C4-2B (cell line): ENCODE measurements at regions not wholly inside any gene's neighbourhood (a gene's known extent, or its start where the extent isn't known, plus 50 kb on each side); places are given as distances from the start of the nearest gene placed in this dataset.

Experiments used
- H3K27ac ChIP-seq: fragments of 450-650 bp; 2 replicates; pipeline ENCODE4 v1.5.1; 2017
- ZFX ChIP-seq: fragments of 450-650 bp; IDR thresholded peaks from 2 replicates; pipeline ENCODE4 v1.6.1; 2017
- TF ChIP-seq, protein P1 (sequence below): fragments of 450-650 bp; conservative IDR thresholded peaks from 2 replicates; pipeline ENCODE4 v1.5.1; 2017; ENCODE audit warnings: mild to moderate bottlenecking

DNA sequence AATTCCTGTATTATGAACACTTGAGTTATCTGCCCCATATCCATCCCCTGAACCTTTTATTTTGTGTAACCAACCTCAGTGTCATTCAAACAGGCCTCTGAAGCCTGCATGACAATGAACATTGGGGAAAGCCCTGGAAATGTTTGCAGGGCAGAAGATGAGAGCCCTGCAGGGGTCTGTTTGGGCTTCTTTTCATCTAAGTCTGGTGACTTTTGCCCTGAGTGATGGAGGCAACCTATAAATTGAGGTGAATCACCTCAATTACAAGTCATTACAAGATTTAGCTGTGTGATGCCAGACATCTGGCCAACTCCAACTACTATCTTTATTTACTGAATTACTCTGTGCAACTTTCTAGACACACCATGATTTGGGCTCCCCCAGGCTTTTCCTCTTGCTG lies 189.2 kb downstream of the MAF start:
- no peak for TF ChIP-seq ZFX
- TF ChIP-seq, protein P1, sequence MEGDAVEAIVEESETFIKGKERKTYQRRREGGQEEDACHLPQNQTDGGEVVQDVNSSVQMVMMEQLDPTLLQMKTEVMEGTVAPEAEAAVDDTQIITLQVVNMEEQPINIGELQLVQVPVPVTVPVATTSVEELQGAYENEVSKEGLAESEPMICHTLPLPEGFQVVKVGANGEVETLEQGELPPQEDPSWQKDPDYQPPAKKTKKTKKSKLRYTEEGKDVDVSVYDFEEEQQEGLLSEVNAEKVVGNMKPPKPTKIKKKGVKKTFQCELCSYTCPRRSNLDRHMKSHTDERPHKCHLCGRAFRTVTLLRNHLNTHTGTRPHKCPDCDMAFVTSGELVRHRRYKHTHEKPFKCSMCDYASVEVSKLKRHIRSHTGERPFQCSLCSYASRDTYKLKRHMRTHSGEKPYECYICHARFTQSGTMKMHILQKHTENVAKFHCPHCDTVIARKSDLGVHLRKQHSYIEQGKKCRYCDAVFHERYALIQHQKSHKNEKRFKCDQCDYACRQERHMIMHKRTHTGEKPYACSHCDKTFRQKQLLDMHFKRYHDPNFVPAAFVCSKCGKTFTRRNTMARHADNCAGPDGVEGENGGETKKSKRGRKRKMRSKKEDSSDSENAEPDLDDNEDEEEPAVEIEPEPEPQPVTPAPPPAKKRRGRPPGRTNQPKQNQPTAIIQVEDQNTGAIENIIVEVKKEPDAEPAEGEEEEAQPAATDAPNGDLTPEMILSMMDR, result no peak
- H3K27ac ChIP-seq, result no peak overlapping the region

DNA sequence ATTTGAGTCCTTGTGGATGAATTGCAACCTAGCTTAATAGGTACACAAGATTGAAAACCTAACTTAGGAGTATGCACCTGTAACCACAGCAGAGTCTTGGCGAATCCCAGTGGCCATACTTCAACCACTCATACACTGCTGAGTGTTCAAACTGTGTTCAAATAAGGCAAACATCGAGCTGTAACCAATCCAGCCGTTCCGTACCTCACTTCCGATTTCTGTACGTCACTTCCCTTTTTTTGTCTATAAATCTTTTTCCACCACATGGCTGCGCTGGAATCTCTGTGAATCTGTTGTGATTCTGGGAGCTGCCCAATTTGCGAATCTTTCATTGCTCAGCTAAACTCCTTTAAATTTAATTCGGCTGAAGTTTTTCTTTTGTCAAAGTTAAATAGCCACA lies 190.6 kb downstream of the MAF start:
- no peak overlapping the region for H3K27ac ChIP-seq
- TF ChIP-seq ZFX, result no peak
- TF ChIP-seq, protein P1, result no peak

DNA sequence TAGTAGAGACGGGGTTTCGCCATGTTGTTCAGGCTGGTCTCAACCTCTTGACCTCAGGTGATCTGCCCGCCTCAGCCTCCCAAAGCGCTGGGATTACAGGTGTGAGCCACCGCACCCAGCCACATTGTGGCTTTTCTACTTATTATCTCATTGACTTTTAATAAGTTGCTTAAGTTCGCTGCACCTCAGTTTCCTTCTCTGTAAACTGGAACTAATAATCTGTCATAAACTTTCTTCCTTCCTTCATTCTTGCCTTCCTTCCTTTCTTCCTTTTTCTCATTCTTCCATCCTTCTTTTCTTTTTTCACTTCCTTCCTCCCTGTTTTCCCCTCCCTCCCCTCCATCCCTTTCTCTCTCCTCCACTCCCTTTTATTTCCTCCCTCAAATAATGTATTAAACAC lies 192.2 kb downstream of the MAF start:
- no peak for TF ChIP-seq ZFX
- TF ChIP-seq, protein P1, result no peak
- H3K27ac ChIP-seq, result no peak overlapping the region

DNA sequence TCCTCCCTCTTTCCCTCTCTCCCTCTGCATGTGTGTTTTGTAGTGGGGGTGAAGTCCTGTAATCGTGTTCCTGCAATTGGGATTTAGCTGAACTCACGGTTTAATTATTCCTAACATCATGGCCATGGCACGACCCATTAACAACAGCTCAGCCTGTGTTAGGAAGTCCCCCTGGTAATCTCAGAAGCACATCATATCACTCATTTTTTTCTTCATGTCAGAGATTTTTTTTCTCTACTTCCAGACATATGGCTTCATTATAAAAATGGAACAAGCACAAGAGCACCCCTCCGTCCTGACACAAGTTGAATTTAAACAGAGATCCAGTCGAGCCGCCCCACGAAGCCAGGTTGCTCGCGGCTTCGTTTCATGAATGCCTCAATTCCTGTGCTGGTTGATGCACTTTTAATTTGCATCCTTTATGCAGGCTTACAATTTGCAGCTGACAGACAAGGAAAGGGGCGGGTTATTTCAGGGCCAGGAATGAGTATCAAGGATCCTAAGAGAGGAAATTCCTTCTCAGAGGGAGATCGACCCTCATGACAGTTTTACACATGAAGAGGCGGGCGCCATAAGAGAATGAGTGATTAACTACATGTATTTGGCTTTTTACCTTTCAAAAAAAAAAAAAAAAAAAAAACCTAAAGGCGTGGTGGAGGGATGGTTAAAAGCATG lies 192.9 kb downstream of the MAF start:
- TF ChIP-seq ZFX, result no peak

DNA sequence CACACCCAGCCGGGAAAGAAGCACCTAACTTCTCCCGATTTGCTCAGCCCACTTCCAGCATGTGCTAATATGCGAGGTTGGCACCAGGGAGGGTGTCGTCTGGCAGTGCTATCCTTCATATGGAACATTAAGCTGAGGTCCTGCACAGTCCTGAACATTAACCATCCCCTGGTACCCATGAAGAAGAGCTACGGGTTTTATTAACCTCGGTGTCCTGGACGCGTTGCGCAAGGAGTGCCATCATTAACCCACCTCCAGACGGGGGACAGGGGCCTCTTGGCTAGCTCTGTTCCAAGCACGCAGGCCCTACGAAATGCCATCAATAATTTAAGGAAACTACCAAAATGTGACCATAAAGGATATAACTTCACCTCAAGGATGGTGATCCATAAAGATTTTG lies 193.5 kb downstream of the MAF start:
- TF ChIP-seq, protein P1, result no peak
- TF ChIP-seq ZFX, result no peak
- H3K27ac ChIP-seq, result no peak overlapping the region

More for the DNA sequence above, 192.9 kb downstream of the MAF start:
- H3K27ac ChIP-seq, result no peak overlapping the region

DNA sequence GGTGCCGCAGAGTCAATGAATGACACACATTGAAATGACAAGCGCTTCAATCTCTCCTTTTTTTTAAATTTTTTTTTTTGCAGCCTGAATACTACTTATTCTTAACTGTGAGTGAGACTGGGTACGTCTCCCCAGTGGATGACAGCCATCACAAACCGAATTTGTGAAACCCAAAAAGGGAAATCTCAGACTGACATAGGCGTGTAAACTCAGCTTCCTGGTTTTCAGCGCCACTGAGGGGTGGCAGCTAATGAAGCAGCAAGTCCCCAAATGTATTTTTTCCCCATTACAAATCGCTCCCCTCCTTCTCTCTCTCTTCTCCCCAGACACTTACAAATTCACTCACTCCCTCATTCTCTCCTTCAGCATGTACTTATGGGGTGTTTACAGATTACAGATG lies 196.0 kb downstream of the MAF start:
- H3K27ac ChIP-seq, result no peak overlapping the region
- TF ChIP-seq ZFX, result no peak
- TF ChIP-seq, protein P1, result no peak

DNA sequence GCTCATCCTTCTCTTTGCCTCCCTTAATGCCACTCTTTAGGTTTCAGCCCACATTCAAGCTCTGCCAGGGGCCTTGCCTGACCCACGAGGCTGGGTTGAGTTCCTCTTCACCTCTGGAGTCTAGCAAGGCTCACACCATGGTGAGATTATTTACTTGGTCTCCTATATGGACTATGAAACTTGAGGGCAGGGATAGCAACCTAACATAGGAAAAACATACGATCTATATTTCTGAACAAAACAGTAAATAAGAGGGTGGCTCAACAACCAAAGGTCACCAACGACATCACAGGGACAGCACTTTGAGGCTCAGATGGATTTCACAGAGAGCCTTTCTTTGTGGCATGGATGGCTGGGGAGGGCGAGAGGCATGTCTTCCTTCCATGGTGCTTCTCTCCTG lies 197.0 kb downstream of the MAF start:
- no peak for TF ChIP-seq ZFX
- TF ChIP-seq, protein P1, result no peak
- H3K27ac ChIP-seq, result no peak overlapping the region

DNA sequence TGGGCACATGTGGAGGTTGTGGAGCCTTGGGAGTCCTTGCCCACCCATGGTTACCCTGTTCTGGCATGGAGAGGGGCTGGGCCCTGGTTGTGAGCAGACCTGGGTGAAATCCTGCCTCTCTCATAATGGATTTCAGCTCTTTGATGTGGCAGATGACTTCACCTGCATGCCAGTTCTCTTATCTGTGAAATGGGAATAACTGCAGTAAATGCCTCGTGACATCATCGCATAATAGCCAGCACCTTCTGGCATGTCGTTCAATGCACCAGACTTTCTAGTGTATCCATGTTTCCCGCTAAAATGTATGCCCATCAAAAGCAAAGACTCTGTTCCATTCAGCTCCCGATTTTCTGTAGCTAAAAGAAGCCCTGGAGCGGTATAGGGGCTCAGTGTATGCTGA lies 197.6 kb downstream of the MAF start:
- TF ChIP-seq, protein P1, result no peak
- TF ChIP-seq ZFX, result no peak

More for the DNA sequence above, 197.6 kb downstream of the MAF start:
- H3K27ac ChIP-seq, result no peak overlapping the region
